ENCODE measurements at regions not wholly inside any gene's neighbourhood (a gene's known extent, or its start where the extent isn't known, plus 50 kb on each side); places are given as distances from the start of the nearest gene placed in this dataset.

- TF ChIP-seq CTCF (IDR thresholded peaks at IDR 0.05) (no peak), POLR2A (IDR thresholded peaks at IDR 0.05) (no peak)
These were observed 192.4 kb upstream of the MYLIP start for GRCh38 chr6:15936503-15936902.

Measured in right lobe of liver (tissue), 4 donors.